ENCODE measurements at regions not wholly inside any gene's neighbourhood (a gene's known extent, or its start where the extent isn't known, plus 50 kb on each side); places are given as distances from the start of the nearest gene placed in this dataset.

DNA sequence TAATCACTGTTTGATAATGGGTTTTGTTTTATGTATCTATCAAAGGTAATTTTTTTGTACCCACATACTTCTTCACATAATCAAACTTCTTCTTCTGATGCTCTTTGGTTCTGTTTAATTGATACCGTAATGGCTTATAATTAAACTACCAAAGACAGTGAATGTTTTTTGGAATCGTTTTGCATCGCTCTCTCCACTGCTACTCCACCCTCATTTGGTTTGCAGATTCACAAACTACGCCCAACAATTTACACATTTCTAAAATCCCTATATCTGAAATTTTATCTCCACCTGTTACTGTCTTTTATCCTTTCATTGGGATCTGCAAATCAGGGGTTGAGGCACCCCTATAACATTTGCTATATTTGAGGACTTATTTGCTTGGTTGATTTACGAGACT, 319.6 kb downstream of the RWDD3 start:
- H3K4me3 Mint-ChIP-seq: no peak overlapping the region

DNA sequence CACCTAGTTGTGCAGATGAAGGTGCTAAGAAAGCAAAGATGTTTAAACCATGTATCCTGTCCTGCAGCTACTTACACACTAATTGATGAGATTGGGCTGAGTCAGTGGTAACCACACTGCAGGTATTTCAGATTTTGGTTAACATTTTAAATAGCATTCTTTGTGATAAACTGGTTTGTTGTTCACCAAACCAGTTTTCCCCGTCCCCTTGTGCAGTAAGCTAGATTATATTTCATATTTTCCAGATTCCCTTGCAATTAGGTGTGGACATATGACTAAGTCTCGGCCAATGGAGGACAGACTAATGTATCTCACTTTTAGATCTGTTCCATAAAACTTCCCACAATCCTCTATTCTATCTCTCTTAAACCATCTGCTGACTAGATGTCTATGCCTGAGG, 320.4 kb downstream of the RWDD3 start:
- no peaks in the 10 kb centered on the region for H3K36me3 Mint-ChIP-seq

More for the DNA sequence above, 319.6 kb downstream of the RWDD3 start:
- H3K9me3 Mint-ChIP-seq: peaks cover 15% of the 10 kb centered on the region
- no peak overlapping the region for H3K27ac Mint-ChIP-seq
- H3K27me3 Mint-ChIP-seq: no peaks in the 10 kb centered on the region
- H3K4me1 Mint-ChIP-seq: no peaks in the 10 kb centered on the region
- no peak for DNase-seq
- no peaks in the 10 kb centered on the region for H3K36me3 Mint-ChIP-seq

DNA sequence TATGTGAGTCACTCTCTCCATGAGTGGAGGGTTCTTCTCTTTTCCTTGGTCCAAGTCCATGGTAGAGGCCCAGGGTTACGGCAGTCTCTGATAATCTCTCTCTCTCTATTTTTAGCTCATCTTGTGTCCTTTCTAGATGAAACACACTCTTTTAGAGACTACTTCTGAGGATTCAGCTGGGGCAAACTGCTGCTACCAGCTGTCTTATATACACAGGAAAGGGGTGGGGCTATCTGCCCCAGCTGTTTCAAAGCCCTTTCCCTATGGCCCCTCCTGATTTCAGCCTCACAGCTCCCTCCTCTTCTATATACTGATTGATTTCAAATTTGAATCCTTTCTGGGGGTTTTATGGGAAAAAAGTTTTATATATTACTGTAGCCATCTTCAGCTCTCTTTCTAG, 324.8 kb downstream of the RWDD3 start:
- no peak overlapping the region for H3K27ac Mint-ChIP-seq
- H3K9me3 Mint-ChIP-seq: peaks cover 17% of the 10 kb centered on the region
- H3K4me1 Mint-ChIP-seq: no peaks in the 10 kb centered on the region
- DNase-seq: no peak
- H3K4me3 Mint-ChIP-seq: no peak overlapping the region
- H3K36me3 Mint-ChIP-seq: no peaks in the 10 kb centered on the region
- no peaks in the 10 kb centered on the region for H3K27me3 Mint-ChIP-seq

More for the DNA sequence above, 320.4 kb downstream of the RWDD3 start:
- no peak overlapping the region for H3K4me3 Mint-ChIP-seq
- H3K9me3 Mint-ChIP-seq: peaks cover 18% of the 10 kb centered on the region
- DNase-seq: no peak
- no peaks in the 10 kb centered on the region for H3K27me3 Mint-ChIP-seq
- H3K4me1 Mint-ChIP-seq: no peaks in the 10 kb centered on the region
- H3K27ac Mint-ChIP-seq: no peak overlapping the region

DNA sequence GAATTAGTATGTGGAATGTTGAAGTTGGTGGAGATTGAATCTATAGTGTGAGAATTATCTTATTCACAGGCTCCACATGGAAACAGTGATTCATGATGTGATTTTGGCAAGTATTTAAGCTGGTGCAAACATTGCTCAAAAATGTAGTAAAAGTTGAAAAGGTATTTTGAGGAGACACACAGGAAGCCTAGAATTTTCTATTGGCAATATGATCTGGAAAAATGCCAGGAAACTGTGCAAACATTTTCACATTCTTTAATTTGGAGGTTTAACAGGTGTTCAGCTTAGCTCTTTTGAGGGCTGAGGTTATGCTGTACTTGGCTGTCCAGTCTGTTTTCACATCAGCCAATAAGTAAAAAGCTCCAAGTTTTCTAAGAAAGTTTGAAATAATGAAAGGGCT, 327.3 kb downstream of the RWDD3 start:
- Mint-ChIP-seq H3K4me3 (no peak overlapping the region), H3K27me3 (no peaks in the 10 kb centered on the region), H3K4me1 (no peaks in the 10 kb centered on the region), H3K9me3 (peaks cover 17% of the 10 kb centered on the region), H3K36me3 (no peaks in the 10 kb centered on the region), H3K27ac (no peak overlapping the region)
- DNase-seq: no peak

DNA sequence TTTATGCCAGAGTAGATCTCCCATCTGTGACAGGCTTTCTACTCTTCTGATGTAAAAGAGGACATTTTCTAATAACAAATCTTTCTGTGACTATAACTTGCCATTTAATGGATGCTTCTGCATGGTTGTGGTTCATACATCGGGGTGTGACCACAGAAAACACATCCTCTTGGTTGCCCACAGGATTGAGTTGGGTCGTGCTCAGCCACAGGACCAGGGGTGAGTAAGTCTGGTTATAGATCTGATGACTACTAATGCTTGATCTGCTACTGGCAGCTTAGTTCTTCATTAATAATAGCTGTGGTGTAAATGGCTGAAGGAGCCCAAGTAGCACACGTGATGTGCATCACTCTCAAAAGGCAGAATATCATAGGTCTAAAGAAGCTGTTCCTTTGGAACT, 328.2 kb downstream of the RWDD3 start:
- Mint-ChIP-seq H3K36me3 (no peaks in the 10 kb centered on the region), H3K4me1 (no peaks in the 10 kb centered on the region), H3K9me3 (peaks cover 13% of the 10 kb centered on the region)

DNA sequence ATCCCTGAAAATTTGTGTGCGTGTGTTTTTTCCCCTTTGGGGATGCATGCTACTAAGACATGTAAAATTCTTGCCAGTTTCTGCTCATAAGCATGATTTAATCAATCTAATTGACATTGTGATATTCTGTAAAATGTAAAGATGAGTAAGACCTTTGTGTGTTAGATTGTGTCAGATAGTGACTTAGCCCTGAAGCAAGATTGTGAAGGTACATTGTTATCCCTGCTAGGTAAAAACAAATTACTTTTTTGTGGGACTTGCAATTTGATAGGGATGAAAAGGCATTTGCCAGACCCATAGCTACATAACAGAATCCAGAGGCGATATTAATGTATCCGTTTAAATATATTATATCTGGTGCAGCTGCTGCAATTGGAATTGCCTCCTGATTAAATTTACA, 338.0 kb downstream of the RWDD3 start:
- DNase-seq: no peak
- H3K27ac Mint-ChIP-seq: no peak overlapping the region
- no peaks in the 10 kb centered on the region for H3K36me3 Mint-ChIP-seq
- H3K4me3 Mint-ChIP-seq: no peak overlapping the region
- H3K9me3 Mint-ChIP-seq: no peaks in the 10 kb centered on the region
- no peaks in the 10 kb centered on the region for H3K27me3 Mint-ChIP-seq
- H3K4me1 Mint-ChIP-seq: no peaks in the 10 kb centered on the region

More for the DNA sequence above, 328.2 kb downstream of the RWDD3 start:
- DNase-seq: no peak
- no peak overlapping the region for H3K27ac Mint-ChIP-seq
- H3K27me3 Mint-ChIP-seq: no peaks in the 10 kb centered on the region
- H3K4me3 Mint-ChIP-seq: no peak overlapping the region

DNA sequence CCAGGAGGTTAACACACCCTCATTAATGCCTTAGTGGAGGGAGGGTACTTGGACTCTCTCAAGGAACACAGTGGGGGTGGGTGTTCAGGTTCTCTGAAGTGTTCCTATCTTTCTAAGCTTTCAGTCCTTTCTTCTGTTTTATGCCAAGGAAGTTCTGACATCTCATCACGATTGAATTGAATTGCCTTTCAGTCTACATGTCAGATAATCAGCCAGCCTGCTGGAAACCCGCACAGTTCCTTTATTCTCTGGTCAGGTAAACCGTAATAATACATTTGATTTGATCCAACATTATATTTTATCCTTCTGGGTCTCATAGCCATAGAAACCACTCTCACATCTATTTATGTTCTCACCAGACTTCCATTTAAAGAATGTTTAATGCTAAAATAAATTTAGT, 339.0 kb downstream of the RWDD3 start:
- no peaks in the 10 kb centered on the region for H3K9me3 Mint-ChIP-seq
- H3K4me1 Mint-ChIP-seq: no peaks in the 10 kb centered on the region
- H3K4me3 Mint-ChIP-seq: no peak overlapping the region
- no peak overlapping the region for H3K27ac Mint-ChIP-seq
- DNase-seq: no peak
- no peaks in the 10 kb centered on the region for H3K36me3 Mint-ChIP-seq
- H3K27me3 Mint-ChIP-seq: no peaks in the 10 kb centered on the region

DNA sequence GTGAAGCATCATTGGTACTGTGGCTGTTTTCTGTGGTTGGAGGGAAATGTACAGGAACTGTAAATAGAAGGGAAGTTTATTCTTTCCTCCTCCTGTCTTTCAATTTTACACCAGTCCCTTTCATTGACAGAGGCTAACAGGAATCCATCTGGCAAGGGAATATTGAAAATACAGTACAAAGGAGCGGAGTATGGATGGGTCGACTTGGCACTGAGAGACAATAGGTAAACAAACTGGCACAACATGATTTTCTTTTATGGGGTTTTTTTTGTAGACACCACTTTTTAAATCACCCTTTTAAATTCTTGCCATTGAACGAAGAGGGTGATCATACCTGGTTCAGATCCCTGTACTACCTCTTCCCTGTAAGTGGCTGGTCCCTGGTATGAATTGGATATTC, 341.3 kb downstream of the RWDD3 start:
- H3K4me3 Mint-ChIP-seq: no peak overlapping the region
- H3K27ac Mint-ChIP-seq: no peak overlapping the region
- no peaks in the 10 kb centered on the region for H3K4me1 Mint-ChIP-seq
- H3K36me3 Mint-ChIP-seq: no peaks in the 10 kb centered on the region
- H3K27me3 Mint-ChIP-seq: no peaks in the 10 kb centered on the region
- peaks cover 2% of the 10 kb centered on the region for H3K9me3 Mint-ChIP-seq
- DNase-seq: no peak

DNA sequence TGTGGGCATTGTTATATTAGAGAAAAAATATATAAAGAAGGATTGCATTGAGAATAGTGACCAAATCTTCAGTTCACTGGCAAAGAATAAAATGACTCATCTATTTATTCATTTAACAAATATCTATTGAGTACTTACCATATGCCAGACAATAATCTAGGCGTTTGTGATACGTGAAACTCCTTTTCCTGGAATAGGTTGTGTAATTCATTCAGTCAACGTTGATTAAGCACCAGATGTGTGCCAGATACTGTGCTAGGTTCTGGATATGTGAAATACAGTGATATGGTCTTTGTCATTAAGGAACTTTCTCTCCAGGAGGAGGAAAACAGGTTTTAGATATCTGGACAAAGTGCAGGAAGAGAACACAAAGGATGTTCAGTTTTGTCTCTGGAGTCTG, 344.5 kb downstream of the RWDD3 start:
- Mint-ChIP-seq H3K27me3 (no peaks in the 10 kb centered on the region), H3K4me1 (no peaks in the 10 kb centered on the region), H3K27ac (no peak overlapping the region), H3K4me3 (no peak overlapping the region), H3K9me3 (peaks cover 2% of the 10 kb centered on the region), H3K36me3 (no peaks in the 10 kb centered on the region)
- DNase-seq: no peak

DNA sequence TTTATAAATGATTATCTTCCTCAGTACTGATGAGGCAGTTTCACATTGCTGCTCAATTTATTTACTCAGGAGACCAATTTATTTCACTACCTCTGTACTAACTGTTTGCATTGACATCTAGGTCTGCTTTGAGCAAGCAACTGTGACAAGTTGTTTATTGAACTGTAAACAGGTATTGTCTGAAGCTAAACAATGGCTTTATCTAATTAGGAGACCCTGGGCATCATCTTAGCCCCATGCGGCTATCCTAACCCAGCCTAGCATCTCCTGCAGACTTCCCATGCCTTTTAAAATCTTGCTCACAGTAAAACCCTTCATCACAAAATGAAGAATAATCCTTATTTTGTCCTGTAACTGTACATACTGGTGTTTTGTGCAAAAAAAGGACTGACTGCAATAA, 348.2 kb downstream of the RWDD3 start:
- Mint-ChIP-seq H3K4me1 (no peaks in the 10 kb centered on the region), H3K36me3 (no peaks in the 10 kb centered on the region), H3K4me3 (no peak overlapping the region), H3K27me3 (no peaks in the 10 kb centered on the region), H3K9me3 (peaks cover 4% of the 10 kb centered on the region), H3K27ac (no peak overlapping the region)
- DNase-seq: no peak

DNA sequence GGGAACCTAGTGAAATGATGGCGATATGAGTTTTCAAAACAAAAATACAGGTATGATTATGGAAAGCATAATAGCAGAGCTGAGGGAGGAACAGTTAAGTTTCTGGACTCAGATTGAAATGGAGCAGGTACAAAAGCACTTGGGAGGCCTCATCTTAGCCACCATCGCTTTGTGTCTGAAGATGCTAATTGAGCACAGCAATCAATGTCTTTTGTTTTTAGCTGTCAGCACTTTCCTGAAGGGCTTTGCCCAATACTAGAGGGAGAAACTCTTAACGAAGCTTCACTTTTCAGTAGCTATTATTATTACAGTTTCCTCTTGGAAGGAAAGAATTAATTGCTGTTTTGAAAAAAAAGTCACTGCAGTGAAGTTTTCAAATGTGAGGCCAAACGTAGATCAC, 348.7 kb downstream of the RWDD3 start:
- Mint-ChIP-seq H3K9me3 (peaks cover 4% of the 10 kb centered on the region), H3K27me3 (no peaks in the 10 kb centered on the region), H3K36me3 (no peaks in the 10 kb centered on the region), H3K4me3 (no peak overlapping the region), H3K27ac (no peak overlapping the region), H3K4me1 (no peaks in the 10 kb centered on the region)
- DNase-seq: no peak

DNA sequence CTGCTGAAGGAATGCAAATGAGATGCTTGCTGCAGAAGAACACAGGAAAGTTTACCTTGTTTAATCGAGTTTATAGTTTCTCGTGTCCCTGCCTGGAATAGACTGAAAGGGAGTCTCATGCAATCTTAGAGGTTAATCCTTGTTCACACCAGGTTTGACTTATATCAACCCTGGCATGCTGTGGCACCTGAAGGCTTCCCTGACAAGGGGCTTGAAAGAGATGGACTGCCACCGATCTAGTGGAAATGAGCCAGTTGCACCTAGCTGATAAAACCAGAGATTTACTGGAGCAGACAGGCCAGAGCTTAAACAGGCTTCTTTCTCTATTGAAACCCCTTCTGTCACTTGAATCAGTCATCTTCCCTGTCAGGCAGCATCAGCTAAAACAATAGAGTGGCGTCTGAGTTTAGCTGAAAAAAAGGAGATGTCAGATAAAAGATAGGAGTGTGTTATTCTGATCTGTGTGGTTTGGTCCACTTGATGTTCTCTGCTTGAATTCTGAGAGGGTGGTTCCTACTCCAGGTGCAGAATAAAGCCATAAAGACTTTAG, 349.7 kb downstream of the RWDD3 start:
- no peak for DNase-seq
- Mint-ChIP-seq H3K4me3 (no peak overlapping the region), H3K27me3 (no peaks in the 10 kb centered on the region), H3K27ac (no peak overlapping the region), H3K9me3 (peaks cover 8% of the 10 kb centered on the region), H3K36me3 (no peaks in the 10 kb centered on the region), H3K4me1 (no peaks in the 10 kb centered on the region)

DNA sequence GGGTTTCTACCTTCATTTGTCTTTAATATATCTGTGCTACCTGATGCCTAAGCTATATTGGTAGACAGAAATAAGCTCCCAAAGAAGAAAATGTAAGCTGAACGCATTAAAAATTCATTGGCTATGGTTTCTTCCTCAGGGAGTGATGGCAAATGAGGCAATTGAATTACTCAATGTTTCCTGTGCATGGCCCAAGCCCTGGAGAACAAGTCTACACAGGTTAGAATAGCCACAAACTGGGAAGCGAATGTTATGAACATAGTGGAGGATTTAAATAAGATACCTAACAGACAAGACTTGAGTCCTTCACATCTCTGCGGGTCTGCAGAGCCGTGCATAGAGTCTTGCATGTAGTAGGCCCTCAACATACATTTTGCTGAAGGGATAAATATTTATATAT, 350.3 kb downstream of the RWDD3 start:
- Mint-ChIP-seq H3K4me3 (no peak overlapping the region), H3K9me3 (peaks cover 6% of the 10 kb centered on the region), H3K36me3 (no peaks in the 10 kb centered on the region), H3K4me1 (no peaks in the 10 kb centered on the region), H3K27ac (no peak overlapping the region), H3K27me3 (no peaks in the 10 kb centered on the region)
- DNase-seq: no peak

DNA sequence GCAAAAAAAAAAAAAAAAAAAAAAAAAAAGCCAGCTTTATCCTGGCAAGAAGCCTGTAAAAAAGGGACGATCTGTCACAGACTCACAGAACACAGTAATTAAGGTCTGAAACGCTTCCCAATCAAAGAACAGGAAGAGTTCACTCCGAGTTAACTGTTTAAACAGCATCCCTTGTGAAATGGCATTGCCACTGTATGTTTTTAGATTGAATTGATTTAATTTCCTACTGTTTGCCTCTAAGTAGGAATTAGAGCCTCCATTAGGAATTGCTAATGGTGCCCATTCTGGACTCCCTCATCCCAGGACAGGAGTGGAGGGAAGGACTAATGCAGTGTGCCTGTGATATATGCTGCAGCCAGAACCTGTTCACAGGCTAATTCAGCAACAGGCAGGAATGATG, 370.8 kb downstream of the RWDD3 start:
- Mint-ChIP-seq H3K4me3 (no peak overlapping the region), H3K9me3 (peaks cover 14% of the 10 kb centered on the region), H3K4me1 (no peaks in the 10 kb centered on the region), H3K27me3 (no peaks in the 10 kb centered on the region), H3K36me3 (no peaks in the 10 kb centered on the region), H3K27ac (no peak overlapping the region)
- no peak for DNase-seq

DNA sequence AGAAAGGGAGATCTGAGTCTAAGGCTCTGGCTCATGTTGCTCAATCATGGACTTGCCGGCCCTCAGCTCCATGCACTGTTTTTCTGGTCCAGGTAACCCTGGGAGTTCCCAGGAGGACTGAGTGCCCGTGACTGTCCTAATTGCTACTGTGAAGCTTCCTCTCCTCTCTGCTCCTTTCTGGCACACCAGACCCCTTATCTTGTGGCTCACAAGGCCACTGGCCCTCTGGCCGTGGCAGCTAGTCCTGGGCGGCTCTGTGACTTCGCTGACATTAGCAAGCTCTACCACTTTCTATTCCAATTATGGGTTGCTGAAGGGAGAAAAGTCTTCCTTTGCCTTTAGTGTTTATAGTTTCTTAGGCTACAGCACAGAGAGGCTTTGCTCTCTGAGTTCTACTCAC, 380.2 kb downstream of the RWDD3 start:
- Mint-ChIP-seq H3K27me3 (no peaks in the 10 kb centered on the region), H3K36me3 (no peaks in the 10 kb centered on the region), H3K9me3 (peaks cover 5% of the 10 kb centered on the region), H3K4me3 (no peak overlapping the region), H3K27ac (no peak overlapping the region), H3K4me1 (no peaks in the 10 kb centered on the region)
- DNase-seq: no peak

DNA sequence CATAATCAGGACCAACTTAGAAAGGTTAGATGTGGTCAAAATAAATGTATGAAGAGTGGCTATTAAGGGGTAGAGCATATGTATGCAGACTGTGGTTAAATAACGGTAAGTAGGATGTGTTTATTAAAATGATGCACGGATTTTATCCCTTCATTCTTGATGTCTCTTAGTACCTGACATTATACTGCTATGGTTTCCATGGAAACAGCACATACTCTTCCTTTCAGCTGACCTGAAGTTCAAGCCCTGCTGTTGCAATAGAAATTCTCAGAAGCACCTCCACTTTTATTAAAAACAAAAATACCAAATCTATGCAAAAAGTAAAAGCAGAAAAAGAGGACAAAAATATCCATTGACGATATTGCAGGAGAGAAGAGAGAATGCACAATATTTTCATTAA, 381.4 kb downstream of the RWDD3 start:
- Mint-ChIP-seq H3K9me3 (peaks cover 3% of the 10 kb centered on the region), H3K4me1 (no peaks in the 10 kb centered on the region), H3K36me3 (no peaks in the 10 kb centered on the region), H3K4me3 (no peak overlapping the region), H3K27ac (no peak overlapping the region), H3K27me3 (no peaks in the 10 kb centered on the region)
- no peak for DNase-seq

DNA sequence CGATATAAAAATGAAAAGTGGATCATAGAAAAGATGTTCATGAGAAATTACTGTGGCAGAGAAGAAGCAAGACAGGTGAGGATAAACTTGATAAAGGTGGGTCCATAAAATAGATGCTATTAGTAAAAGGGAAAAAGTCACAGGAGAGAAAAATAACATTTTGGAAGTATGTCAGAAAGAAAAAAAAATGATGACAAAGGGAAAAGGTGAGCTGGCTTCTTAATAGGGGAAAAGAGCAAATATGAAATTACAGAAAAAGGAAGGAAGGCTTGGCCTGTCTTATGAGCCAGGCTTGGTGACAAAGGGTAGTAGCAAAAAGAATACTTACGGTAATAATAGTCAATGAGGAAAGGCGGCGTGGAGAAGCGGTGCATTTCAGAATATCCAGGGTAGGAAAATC, 386.1 kb downstream of the RWDD3 start:
- Mint-ChIP-seq H3K27ac (no peak overlapping the region), H3K27me3 (no peaks in the 10 kb centered on the region), H3K36me3 (no peaks in the 10 kb centered on the region), H3K9me3 (peaks cover 1% of the 10 kb centered on the region), H3K4me3 (no peak overlapping the region), H3K4me1 (no peaks in the 10 kb centered on the region)
- DNase-seq: no peak
